Thoracic aorta (tissue), 2 donors: ENCODE measurements at regions not wholly inside any gene's neighbourhood (a gene's known extent, or its start where the extent isn't known, plus 50 kb on each side); places are given as distances from the start of the nearest gene placed in this dataset.

Experiments used
- ATAC-seq: fragments of 150-250 bp; one replicate; pipeline ENCODE4 v1.8.0; 2017; ENCODE audit warnings: low read depth; ENCODE audit not compliant: insufficient number of reproducible peaks, low FRiP score
- DNase-seq: peaks from one replicate; pipeline ENCODE4 v3.0.0-alpha.2; 2020; ENCODE audit warnings: low spot score
- H3K27ac ChIP-seq, 2 donors: fragments of 200-600 bp; sonication (generic); 1 replicate in 1 of 2; 2 replicates in 1 of 2; pipeline ENCODE4 v1.5.1; 2016; ENCODE audit warnings: mild to moderate bottlenecking in 2 of 2, moderate library complexity in 2 of 2
- H3K27me3 ChIP-seq: fragments of 200-600 bp; sonication (generic); replicated peaks from 2 replicates; pipeline ENCODE4 v1.6.0; 2016; ENCODE audit warnings: mild to moderate bottlenecking; ENCODE audit not compliant: insufficient read depth
- H3K36me3 ChIP-seq: fragments of 200-600 bp; sonication (generic); one replicate; pipeline ENCODE4 v1.5.1; 2016
- H3K4me1 ChIP-seq, 2 donors: fragments of 200-600 bp; sonication (generic); 1 replicate in 1 of 2; 2 replicates in 1 of 2; pipeline versions ENCODE4 v1.5.1 to v1.6.0; 2016; ENCODE audit warnings: low read depth in 2 of 2, mild to moderate bottlenecking in 1 of 2; ENCODE audit not compliant: control insufficient read depth in 1 of 2
- H3K4me3 ChIP-seq: fragments of 200-600 bp; sonication (generic); 2 replicates; pipeline ENCODE4 v1.5.1; 2016; ENCODE audit warnings: mild to moderate bottlenecking
- H3K9me3 ChIP-seq: fragments of 200-600 bp; sonication (generic); 2 replicates; pipeline ENCODE4 v1.5.1; 2016
- TF ChIP-seq, protein P1 (sequence below): fragments of 200-600 bp; sonication (generic); IDR thresholded peaks from one replicate; pipeline ENCODE4 v1.5.1; 2019; ENCODE audit warnings: antibody characterized with exemption

DNA sequence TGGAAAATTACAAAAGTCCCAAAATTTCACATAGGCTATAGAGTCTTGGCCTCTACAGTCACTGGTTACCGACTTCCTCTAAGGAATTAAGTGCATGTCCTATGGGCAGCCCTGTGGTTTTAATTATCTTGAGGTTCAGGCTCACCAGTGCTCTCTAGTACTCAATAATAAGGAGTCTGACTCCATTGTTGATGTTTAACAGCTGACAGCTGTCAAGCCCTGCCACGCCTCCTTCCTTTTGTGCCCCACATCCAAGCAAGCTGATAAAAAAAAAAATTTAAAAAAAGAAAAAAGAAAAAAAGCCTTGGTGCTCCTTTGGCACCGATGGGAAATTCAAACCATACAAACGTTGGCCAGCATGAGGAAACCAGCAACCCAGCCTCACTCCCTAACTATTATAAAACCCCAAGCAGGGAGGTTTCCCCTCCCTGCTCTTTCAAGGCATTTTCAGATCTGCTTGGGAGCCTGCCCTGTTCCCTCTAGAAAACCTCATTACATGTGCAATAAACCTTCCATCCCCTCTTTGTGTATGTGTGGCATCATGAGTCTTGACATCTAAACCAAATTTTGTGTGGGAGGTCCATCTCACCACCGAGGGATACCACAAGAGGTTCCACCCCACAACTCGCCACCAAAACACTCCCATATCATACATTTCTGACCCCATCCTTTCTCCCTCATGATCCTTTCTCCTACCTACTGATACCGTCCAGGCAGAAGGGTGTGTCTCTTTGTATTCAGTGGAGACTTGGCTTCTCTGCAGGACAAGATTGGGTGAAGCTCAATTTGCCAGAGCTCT, 70.9 kb upstream of the CCDC71L start:
- peaks cover 17 to 33% of the 10 kb centered on the region in 2 donors for H3K4me1 ChIP-seq
- H3K27me3 ChIP-seq = no peaks in the 10 kb centered on the region
- no peak overlapping the region for H3K4me3 ChIP-seq
- no peaks in the 10 kb centered on the region for H3K36me3 ChIP-seq
- TF ChIP-seq, protein P1, sequence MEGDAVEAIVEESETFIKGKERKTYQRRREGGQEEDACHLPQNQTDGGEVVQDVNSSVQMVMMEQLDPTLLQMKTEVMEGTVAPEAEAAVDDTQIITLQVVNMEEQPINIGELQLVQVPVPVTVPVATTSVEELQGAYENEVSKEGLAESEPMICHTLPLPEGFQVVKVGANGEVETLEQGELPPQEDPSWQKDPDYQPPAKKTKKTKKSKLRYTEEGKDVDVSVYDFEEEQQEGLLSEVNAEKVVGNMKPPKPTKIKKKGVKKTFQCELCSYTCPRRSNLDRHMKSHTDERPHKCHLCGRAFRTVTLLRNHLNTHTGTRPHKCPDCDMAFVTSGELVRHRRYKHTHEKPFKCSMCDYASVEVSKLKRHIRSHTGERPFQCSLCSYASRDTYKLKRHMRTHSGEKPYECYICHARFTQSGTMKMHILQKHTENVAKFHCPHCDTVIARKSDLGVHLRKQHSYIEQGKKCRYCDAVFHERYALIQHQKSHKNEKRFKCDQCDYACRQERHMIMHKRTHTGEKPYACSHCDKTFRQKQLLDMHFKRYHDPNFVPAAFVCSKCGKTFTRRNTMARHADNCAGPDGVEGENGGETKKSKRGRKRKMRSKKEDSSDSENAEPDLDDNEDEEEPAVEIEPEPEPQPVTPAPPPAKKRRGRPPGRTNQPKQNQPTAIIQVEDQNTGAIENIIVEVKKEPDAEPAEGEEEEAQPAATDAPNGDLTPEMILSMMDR = no peak
- H3K9me3 ChIP-seq = no peaks in the 10 kb centered on the region
- ATAC-seq (peak; percentile 15), DNase-seq (no peak)
- H3K27ac ChIP-seq = no peak overlapping the region

DNA sequence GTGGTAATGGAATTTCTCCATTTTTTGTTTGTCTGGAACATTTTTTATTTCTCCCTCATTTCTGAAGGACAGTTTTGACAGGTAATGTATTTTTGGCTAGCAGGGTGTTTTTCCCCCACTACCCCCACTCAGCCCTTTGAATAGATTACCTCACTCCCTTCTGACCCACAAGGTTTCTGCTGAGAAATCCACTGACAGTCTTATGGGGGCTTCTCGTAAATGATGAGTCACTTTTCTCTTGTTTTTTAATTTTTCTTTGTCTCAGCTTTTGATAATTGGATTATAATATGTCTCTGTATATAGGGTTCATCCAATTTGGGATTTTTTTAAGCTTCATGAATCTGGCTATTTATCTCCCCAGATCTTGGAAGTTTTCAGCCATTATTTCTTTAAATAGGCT, 74.7 kb upstream of the CCDC71L start:
- DNase-seq (no peak), ATAC-seq (no peak)
- TF ChIP-seq, protein P1 = no peak
- Histone ChIP-seq H3K36me3 (no peaks in the 10 kb centered on the region), H3K4me1 (peaks cover 17 to 36% of the 10 kb centered on the region in 2 donors), H3K27ac (no peak overlapping the region), H3K9me3 (no peaks in the 10 kb centered on the region), H3K4me3 (no peak overlapping the region), H3K27me3 (no peaks in the 10 kb centered on the region)

DNA sequence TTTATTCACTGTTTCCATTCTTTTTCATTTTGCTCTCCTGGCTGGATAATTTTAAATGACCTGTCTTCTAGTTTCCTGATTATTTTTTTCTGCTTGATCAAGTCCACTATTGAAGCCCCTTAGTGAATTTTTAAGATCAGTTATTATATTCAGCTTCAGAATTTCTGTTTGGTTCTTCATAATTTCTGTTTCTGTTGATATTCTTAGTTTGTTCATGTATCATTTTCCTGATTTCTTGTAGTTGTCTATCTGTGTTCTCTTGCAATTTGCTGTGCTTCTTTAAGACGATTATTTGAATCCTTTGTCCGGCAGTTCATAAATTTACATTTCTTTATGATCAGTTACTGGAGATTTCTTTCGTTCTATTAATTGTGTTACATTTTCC, 75.2 kb upstream of the CCDC71L start:
- ATAC-seq (no peak), DNase-seq (no peak)
- Histone ChIP-seq H3K27ac (no peak overlapping the region), H3K36me3 (no peaks in the 10 kb centered on the region), H3K4me3 (no peak overlapping the region), H3K27me3 (no peaks in the 10 kb centered on the region), H3K4me1 (peaks cover 14 to 31% of the 10 kb centered on the region in 2 donors), H3K9me3 (no peaks in the 10 kb centered on the region)
- TF ChIP-seq, protein P1 = no peak

DNA sequence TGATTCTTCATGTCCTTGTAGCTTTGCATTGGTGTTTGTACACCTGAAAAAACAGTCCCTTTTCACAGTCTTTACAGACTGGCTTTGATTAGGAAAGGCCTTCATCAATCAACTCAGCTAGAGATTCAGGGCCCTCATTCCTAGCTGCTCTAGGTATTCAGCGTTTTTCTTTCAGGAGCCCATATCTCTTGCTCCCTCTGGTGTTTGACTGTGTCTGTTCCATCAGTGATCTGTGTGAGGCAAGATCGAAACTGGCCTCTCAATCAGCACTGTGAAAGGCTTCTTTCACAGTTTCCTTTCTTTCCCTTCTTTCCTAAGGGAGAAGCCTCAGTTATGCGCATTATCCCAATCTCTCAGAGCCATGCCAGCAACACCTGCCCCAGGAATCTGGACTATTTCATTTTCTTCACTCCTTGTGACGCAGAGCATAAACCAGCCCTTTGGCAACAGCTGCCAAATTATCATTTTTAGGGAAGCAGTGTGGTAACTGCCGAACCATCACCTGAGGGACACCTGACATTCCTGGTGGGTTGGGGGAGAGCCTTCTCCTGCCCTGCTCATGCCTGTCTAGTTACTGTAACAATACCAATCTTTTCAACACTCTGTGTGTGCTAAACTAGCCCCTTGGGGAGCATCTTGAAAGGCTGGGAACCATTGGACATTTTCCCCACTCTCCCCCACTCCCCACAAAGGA, 75.7 kb upstream of the CCDC71L start:
- Histone ChIP-seq H3K36me3 (no peaks in the 10 kb centered on the region), H3K4me1 (peaks cover 10 to 26% of the 10 kb centered on the region in 2 donors), H3K27ac (no peak overlapping the region), H3K4me3 (no peak overlapping the region), H3K9me3 (no peaks in the 10 kb centered on the region), H3K27me3 (no peaks in the 10 kb centered on the region)
- ATAC-seq (peak; percentile 48), DNase-seq (no peak)
- TF ChIP-seq, protein P1 = peak; percentile 35

DNA sequence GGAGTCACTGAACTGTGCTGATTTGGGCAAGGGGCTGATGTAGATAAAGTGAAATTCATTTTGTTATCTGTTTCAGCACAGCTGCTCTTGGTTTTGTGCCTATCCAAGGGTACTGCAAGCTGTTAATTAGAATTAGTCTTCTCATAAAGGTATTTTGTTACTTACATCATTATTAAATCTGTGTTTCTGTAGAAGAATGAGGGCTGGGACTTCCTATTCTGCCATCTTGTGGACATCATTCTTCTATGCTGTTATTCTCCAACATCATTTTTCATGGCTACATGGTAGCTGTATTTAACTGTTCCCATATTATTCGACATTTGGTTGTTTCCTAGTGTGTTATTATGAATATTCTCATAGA, 76.2 kb upstream of the CCDC71L start:
- Histone ChIP-seq H3K4me3 (no peak overlapping the region), H3K4me1 (peaks cover 7 to 20% of the 10 kb centered on the region in 2 donors), H3K27me3 (no peaks in the 10 kb centered on the region), H3K9me3 (no peaks in the 10 kb centered on the region), H3K36me3 (no peaks in the 10 kb centered on the region), H3K27ac (no peak overlapping the region)
- no peak for DNase-seq
- TF ChIP-seq, protein P1 = no peak
- ATAC-seq = no peak
